ENCODE measurements at regions not wholly inside any gene's neighbourhood (a gene's known extent, or its start where the extent isn't known, plus 50 kb on each side); places are given as distances from the start of the nearest gene placed in this dataset.
"Not testable (repeated sequence)": the region's sequence is repeated elsewhere in the genome, so short reads cannot be mapped to it uniquely, and the experiment has no call there.

DNA sequence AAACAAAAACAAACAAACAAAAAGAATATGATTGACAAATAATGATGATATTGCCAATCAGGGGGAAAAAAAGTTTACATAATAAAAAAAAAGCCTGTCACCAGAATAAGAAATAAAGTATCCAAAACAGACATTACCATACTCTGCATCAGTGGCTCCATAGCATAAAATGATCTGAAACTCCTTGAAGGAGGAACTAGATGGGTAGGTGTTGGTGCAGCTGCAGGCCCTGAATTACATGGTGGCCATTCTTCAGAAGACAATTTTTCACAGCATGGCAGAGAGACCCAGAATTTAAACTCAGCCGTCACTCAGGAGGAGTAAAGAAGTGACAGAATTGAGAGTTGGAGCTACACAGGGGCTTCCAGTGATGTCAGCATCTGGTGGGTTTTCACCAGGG, 60.2 kb downstream of the GLUL start:
- no peaks in the 10 kb centered on the region for H3K9me3 Mint-ChIP-seq
- TF ChIP-seq, protein P1, sequence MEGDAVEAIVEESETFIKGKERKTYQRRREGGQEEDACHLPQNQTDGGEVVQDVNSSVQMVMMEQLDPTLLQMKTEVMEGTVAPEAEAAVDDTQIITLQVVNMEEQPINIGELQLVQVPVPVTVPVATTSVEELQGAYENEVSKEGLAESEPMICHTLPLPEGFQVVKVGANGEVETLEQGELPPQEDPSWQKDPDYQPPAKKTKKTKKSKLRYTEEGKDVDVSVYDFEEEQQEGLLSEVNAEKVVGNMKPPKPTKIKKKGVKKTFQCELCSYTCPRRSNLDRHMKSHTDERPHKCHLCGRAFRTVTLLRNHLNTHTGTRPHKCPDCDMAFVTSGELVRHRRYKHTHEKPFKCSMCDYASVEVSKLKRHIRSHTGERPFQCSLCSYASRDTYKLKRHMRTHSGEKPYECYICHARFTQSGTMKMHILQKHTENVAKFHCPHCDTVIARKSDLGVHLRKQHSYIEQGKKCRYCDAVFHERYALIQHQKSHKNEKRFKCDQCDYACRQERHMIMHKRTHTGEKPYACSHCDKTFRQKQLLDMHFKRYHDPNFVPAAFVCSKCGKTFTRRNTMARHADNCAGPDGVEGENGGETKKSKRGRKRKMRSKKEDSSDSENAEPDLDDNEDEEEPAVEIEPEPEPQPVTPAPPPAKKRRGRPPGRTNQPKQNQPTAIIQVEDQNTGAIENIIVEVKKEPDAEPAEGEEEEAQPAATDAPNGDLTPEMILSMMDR (conservative IDR thresholded peaks at IDR 0.05) = no peak
- H3K27me3 Mint-ChIP-seq = no peaks in the 10 kb centered on the region
- no peak for DNase-seq (ENCODE audit: extremely low spot score, unreplicated experiment)
- H3K27ac Mint-ChIP-seq = no peak overlapping the region
- H3K4me1 Mint-ChIP-seq (ENCODE audit: unreplicated experiment) = peaks cover 13% of the 10 kb centered on the region
- H3K36me3 Mint-ChIP-seq = no peaks in the 10 kb centered on the region
- H3K4me3 Mint-ChIP-seq = no peak overlapping the region

DNA sequence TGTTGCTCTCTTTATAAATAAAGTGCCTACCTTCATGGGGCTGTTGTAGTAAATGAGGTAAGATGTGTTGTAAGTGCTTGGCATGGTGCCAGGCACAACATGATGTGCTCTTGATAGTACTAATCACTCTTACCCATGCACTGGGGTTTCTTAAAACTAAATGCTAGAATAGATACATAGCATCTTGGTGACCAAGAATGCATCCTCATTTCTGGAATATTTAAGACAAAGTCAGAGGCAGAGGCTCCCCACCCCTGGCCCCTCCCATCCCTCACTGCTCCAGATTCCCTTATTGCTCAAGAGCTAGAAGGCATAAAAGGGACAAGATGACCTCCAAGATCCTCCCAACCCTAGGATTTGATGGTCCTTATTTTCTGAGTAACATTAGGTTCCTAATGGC, 61.3 kb downstream of the GLUL start:
- TF ChIP-seq, protein P1 (conservative IDR thresholded peaks at IDR 0.05) = no peak
- Mint-ChIP-seq H3K27me3 (no peaks in the 10 kb centered on the region), H3K36me3 (no peaks in the 10 kb centered on the region), H3K4me1 (ENCODE audit: unreplicated experiment) (peaks cover 10% of the 10 kb centered on the region), H3K27ac (no peak overlapping the region), H3K4me3 (no peak overlapping the region), H3K9me3 (no peaks in the 10 kb centered on the region)
- DNase-seq (ENCODE audit: extremely low spot score, unreplicated experiment) = no peak

DNA sequence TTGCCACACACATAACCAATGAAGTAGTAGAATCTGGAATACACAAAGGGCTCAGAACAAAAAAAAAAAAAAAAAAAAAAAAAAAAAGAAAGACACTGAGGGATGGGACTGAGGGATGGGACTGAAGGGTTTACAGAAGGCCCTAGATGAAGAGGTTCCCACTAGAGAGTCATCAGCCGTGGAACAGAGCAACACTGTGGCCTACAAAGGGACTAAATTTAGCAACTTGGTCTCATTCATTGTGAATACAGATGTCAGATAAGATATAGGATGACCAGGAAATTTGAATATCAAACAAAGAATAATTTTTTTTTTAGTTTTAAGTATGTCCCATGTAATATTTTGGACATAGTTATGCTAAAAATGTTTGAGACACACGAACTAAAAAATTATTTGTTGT, 62.1 kb downstream of the GLUL start:
- H3K4me1 Mint-ChIP-seq (ENCODE audit: unreplicated experiment) = peaks cover 10% of the 10 kb centered on the region
- H3K9me3 Mint-ChIP-seq = no peaks in the 10 kb centered on the region
- no peak overlapping the region for H3K27ac Mint-ChIP-seq
- H3K4me3 Mint-ChIP-seq = no peak overlapping the region
- H3K36me3 Mint-ChIP-seq = no peaks in the 10 kb centered on the region
- TF ChIP-seq, protein P1 (conservative IDR thresholded peaks at IDR 0.05) = no peak
- no peaks in the 10 kb centered on the region for H3K27me3 Mint-ChIP-seq
- DNase-seq (ENCODE audit: extremely low spot score, unreplicated experiment) = no peak

DNA sequence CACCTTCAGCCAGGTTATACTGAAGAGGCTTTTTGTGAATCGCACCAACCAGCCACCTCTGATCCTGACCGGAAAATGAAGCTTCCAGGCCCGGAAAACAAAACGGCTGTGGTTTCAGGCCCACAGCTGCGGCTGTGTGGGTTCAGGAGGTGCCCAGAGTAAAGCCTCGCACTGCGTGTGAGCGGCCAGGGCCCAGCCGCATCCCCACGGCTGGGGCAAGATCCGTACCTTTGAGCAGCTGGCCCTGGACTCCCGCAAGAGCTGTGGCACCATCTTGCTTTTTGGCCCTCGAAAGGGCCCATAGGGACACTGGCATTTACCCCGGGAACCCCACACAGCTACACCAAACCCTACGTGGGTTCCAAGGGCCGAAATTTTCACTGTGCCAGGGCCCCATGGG, 63.0 kb downstream of the GLUL start:
- Mint-ChIP-seq H3K27ac (no peak overlapping the region), H3K4me3 (no peak overlapping the region), H3K4me1 (ENCODE audit: unreplicated experiment) (peaks cover 4% of the 10 kb centered on the region), H3K27me3 (no peaks in the 10 kb centered on the region), H3K9me3 (no peaks in the 10 kb centered on the region), H3K36me3 (no peaks in the 10 kb centered on the region)
- TF ChIP-seq, protein P1 (conservative IDR thresholded peaks at IDR 0.05) = no peak
- no peak for DNase-seq (ENCODE audit: extremely low spot score, unreplicated experiment)

- no peaks in the 10 kb centered on the region for H3K27me3 Mint-ChIP-seq
- no peak overlapping the region for H3K27ac Mint-ChIP-seq
- DNase-seq (ENCODE audit: extremely low spot score, unreplicated experiment) = no peak
- H3K4me1 Mint-ChIP-seq (ENCODE audit: unreplicated experiment) = no peaks in the 10 kb centered on the region
- TF ChIP-seq, protein P1 (conservative IDR thresholded peaks at IDR 0.05) = no peak
- no peak overlapping the region for H3K4me3 Mint-ChIP-seq
- H3K9me3 Mint-ChIP-seq = no peaks in the 10 kb centered on the region
- no peaks in the 10 kb centered on the region for H3K36me3 Mint-ChIP-seq
These were observed 66.3 kb downstream of the GLUL start for GRCh38 chr1:182325339-182325738.

GRCh38 chr1:182321532-182321931, 70.1 kb downstream of the GLUL start:
- not testable (repeated sequence) for H3K9me3 Mint-ChIP-seq; H3K4me1 Mint-ChIP-seq (ENCODE audit: unreplicated experiment); H3K4me3 Mint-ChIP-seq; DNase-seq (ENCODE audit: extremely low spot score, unreplicated experiment); H3K36me3 Mint-ChIP-seq; H3K27me3 Mint-ChIP-seq; H3K27ac Mint-ChIP-seq
